Thyroid gland (tissue), 4 donors: ENCODE measurements at regions not wholly inside any gene's neighbourhood (a gene's known extent, or its start where the extent isn't known, plus 50 kb on each side); places are given as distances from the start of the nearest gene placed in this dataset.

Experiments
- CTCF ChIP-seq, 6 experiments: fragments of 200-600 bp in 3 of 6; fragments of 450-650 bp in 3 of 6; sonication (generic) in 3 of 6; IDR thresholded peaks; one replicate each; pipeline ENCODE4 v1.5.1; 2016 to 2019; ENCODE audit warnings: antibody characterized with exemption in 6 of 6, mild to moderate bottlenecking in 2 of 6, inconsistent platforms in 1 of 6, moderate library complexity in 1 of 6
- POLR2A ChIP-seq, 2 donors: fragments of 450-650 bp; IDR thresholded peaks; one replicate each; pipeline ENCODE4 v1.6.1; 2017; ENCODE audit warnings: antibody characterized with exemption in 2 of 2, mild to moderate bottlenecking in 2 of 2, moderate library complexity in 1 of 2

- TF ChIP-seq CTCF (IDR thresholded peaks at IDR 0.05) (no peak), POLR2A (IDR thresholded peaks at IDR 0.05) (no peak)
These were observed 989.8 kb downstream of the TLE4 start for GRCh38 chr9:80561526-80561925.
